ENCODE measurements at regions not wholly inside any gene's neighbourhood (a gene's known extent, or its start where the extent isn't known, plus 50 kb on each side); places are given as distances from the start of the nearest gene placed in this dataset.

- no peaks in the 10 kb centered on the region for H3K79me2 ChIP-seq (ENCODE audit: insufficient read depth, low read length)
- H2AFZ ChIP-seq (ENCODE audit: low read depth, low read length) = no peak overlapping the region
- DNase-seq (no peak), ATAC-seq (ENCODE audit: insufficient read depth, low read depth) (no peak)
- no peaks in the 10 kb centered on the region for H3K4me1 ChIP-seq (ENCODE audit: insufficient read depth, low read length)
- H3K4me2 ChIP-seq (ENCODE audit: insufficient read depth, low read length) = no peak overlapping the region
- H3K36me3 ChIP-seq (ENCODE audit: insufficient read depth, low read length) = no peaks in the 10 kb centered on the region
- H3K4me3 ChIP-seq (ENCODE audit: low read depth in 1 of 2, low read length in 2 of 2) = no peak overlapping the region
- H4K20me1 ChIP-seq (ENCODE audit: insufficient read depth, low read length) = no peaks in the 10 kb centered on the region
- no peaks in the 10 kb centered on the region for H3K9me3 ChIP-seq (ENCODE audit: insufficient read depth, low read length, severe bottlenecking)
- TF ChIP-seq EZH2 (IDR thresholded peaks at IDR 0.05; ENCODE audit: borderline replicate concordance, low read depth, low read length, severe bottlenecking) (no peak), CTCF (IDR thresholded peaks at IDR 0.05; ENCODE audit: borderline replicate concordance, extremely low read depth, low read length, poor library complexity, severe bottlenecking) (no peak)
- H3K9ac ChIP-seq (ENCODE audit: low read depth, low read length) = no peak overlapping the region
- no peak overlapping the region for H3K27ac ChIP-seq (ENCODE audit: low read length)
- H3K27me3 ChIP-seq (ENCODE audit: insufficient read depth, low read length, poor library complexity) = no peaks in the 10 kb centered on the region
These were observed 741.0 kb downstream of the MCTP2 start for GRCh38 chr15:94972314-94972713.

- Histone ChIP-seq H3K27ac (ENCODE audit: low read length) (no peak overlapping the region), H3K9me3 (ENCODE audit: insufficient read depth, low read length, severe bottlenecking) (no peaks in the 10 kb centered on the region), H3K27me3 (ENCODE audit: insufficient read depth, low read length, poor library complexity) (no peaks in the 10 kb centered on the region), H3K4me1 (ENCODE audit: insufficient read depth, low read length) (no peaks in the 10 kb centered on the region), H3K79me2 (ENCODE audit: insufficient read depth, low read length) (no peaks in the 10 kb centered on the region), H3K9ac (ENCODE audit: low read depth, low read length) (no peak overlapping the region), H3K36me3 (ENCODE audit: insufficient read depth, low read length) (no peaks in the 10 kb centered on the region), H3K4me2 (ENCODE audit: insufficient read depth, low read length) (no peak overlapping the region), H4K20me1 (ENCODE audit: insufficient read depth, low read length) (no peaks in the 10 kb centered on the region), H3K4me3 (ENCODE audit: low read depth in 1 of 2, low read length in 2 of 2) (no peak overlapping the region), H2AFZ (ENCODE audit: low read depth, low read length) (no peak overlapping the region)
- no peak for TF ChIP-seq EZH2 (IDR thresholded peaks at IDR 0.05; ENCODE audit: borderline replicate concordance, low read depth, low read length, severe bottlenecking)
- TF ChIP-seq CTCF (IDR thresholded peaks at IDR 0.05; ENCODE audit: borderline replicate concordance, extremely low read depth, low read length, poor library complexity, severe bottlenecking) = no peak
- ATAC-seq (ENCODE audit: insufficient read depth, low read depth) = no peak
- no peak for DNase-seq
These were observed 755.7 kb downstream of the MCTP2 start for GRCh38 chr15:94987085-94987484.

- ATAC-seq (ENCODE audit: insufficient read depth, low read depth) = no peak
- DNase-seq = no peak
- Histone ChIP-seq H4K20me1 (ENCODE audit: insufficient read depth, low read length) (no peaks in the 10 kb centered on the region), H3K9ac (ENCODE audit: low read depth, low read length) (no peak overlapping the region), H3K4me2 (ENCODE audit: insufficient read depth, low read length) (no peak overlapping the region), H3K79me2 (ENCODE audit: insufficient read depth, low read length) (no peaks in the 10 kb centered on the region), H3K27me3 (ENCODE audit: insufficient read depth, low read length, poor library complexity) (no peaks in the 10 kb centered on the region), H3K4me3 (ENCODE audit: low read depth in 1 of 2, low read length in 2 of 2) (no peak overlapping the region), H3K27ac (ENCODE audit: low read length) (no peak overlapping the region), H3K4me1 (ENCODE audit: insufficient read depth, low read length) (no peaks in the 10 kb centered on the region), H3K36me3 (ENCODE audit: insufficient read depth, low read length) (no peaks in the 10 kb centered on the region), H3K9me3 (ENCODE audit: insufficient read depth, low read length, severe bottlenecking) (no peaks in the 10 kb centered on the region), H2AFZ (ENCODE audit: low read depth, low read length) (no peak overlapping the region)
- no peak for TF ChIP-seq EZH2 (IDR thresholded peaks at IDR 0.05; ENCODE audit: borderline replicate concordance, low read depth, low read length, severe bottlenecking)
- TF ChIP-seq CTCF (IDR thresholded peaks at IDR 0.05; ENCODE audit: borderline replicate concordance, extremely low read depth, low read length, poor library complexity, severe bottlenecking) = no peak
These were observed 760.4 kb downstream of the MCTP2 start for GRCh38 chr15:94991718-94992117.

- no peaks in the 10 kb centered on the region for H3K79me2 ChIP-seq (ENCODE audit: insufficient read depth, low read length)
- H3K4me3 ChIP-seq (ENCODE audit: low read depth in 1 of 2, low read length in 2 of 2) = no peak overlapping the region
- no peak overlapping the region for H3K9ac ChIP-seq (ENCODE audit: low read depth, low read length)
- no peak overlapping the region for H3K27ac ChIP-seq (ENCODE audit: low read length)
- no peak overlapping the region for H2AFZ ChIP-seq (ENCODE audit: low read depth, low read length)
- H3K4me1 ChIP-seq (ENCODE audit: insufficient read depth, low read length) = no peaks in the 10 kb centered on the region
- ATAC-seq (ENCODE audit: insufficient read depth, low read depth) (no peak), DNase-seq (no peak)
- H3K36me3 ChIP-seq (ENCODE audit: insufficient read depth, low read length) = no peaks in the 10 kb centered on the region
- H3K4me2 ChIP-seq (ENCODE audit: insufficient read depth, low read length) = no peak overlapping the region
- H3K27me3 ChIP-seq (ENCODE audit: insufficient read depth, low read length, poor library complexity) = no peaks in the 10 kb centered on the region
- no peaks in the 10 kb centered on the region for H4K20me1 ChIP-seq (ENCODE audit: insufficient read depth, low read length)
- H3K9me3 ChIP-seq (ENCODE audit: insufficient read depth, low read length, severe bottlenecking) = no peaks in the 10 kb centered on the region
- TF ChIP-seq CTCF (IDR thresholded peaks at IDR 0.05; ENCODE audit: borderline replicate concordance, extremely low read depth, low read length, poor library complexity, severe bottlenecking) = no peak
- no peak for TF ChIP-seq EZH2 (IDR thresholded peaks at IDR 0.05; ENCODE audit: borderline replicate concordance, low read depth, low read length, severe bottlenecking)
These were observed 778.3 kb downstream of the MCTP2 start for GRCh38 chr15:95009635-95010034.
